ENCODE measurements at regions not wholly inside any gene's neighbourhood (a gene's known extent, or its start where the extent isn't known, plus 50 kb on each side); places are given as distances from the start of the nearest gene placed in this dataset.

GRCh38 chr10:44054046-44054445 is 330.9 kb downstream of the CXCL12 start:
- no peak for DNase-seq (ENCODE audit: low spot score)

- DNase-seq (ENCODE audit: low spot score) = no peak
Observed at GRCh38 chr10:44053391-44053790, 331.5 kb downstream of the CXCL12 start.

GRCh38 chr10:44051584-44052385 is 333.1 kb downstream of the CXCL12 start:
- DNase-seq (ENCODE audit: low spot score) = peak; percentile 73

- no peak for DNase-seq (ENCODE audit: low spot score)
Observed at GRCh38 chr10:44051091-44051490, 333.8 kb downstream of the CXCL12 start.

- DNase-seq (ENCODE audit: low spot score) = no peak
Observed at GRCh38 chr10:44049301-44050015, 335.4 kb downstream of the CXCL12 start.

- no peak for DNase-seq (ENCODE audit: low spot score)
Observed at GRCh38 chr10:44047361-44047760, 337.5 kb downstream of the CXCL12 start.

GRCh38 chr10:44046605-44047004 is 338.3 kb downstream of the CXCL12 start:
- DNase-seq (ENCODE audit: low spot score) = no peak

GRCh38 chr10:44045020-44045419 is 339.9 kb downstream of the CXCL12 start:
- no peak for DNase-seq (ENCODE audit: low spot score)

- DNase-seq (ENCODE audit: low spot score) = no peak
Observed at GRCh38 chr10:44044549-44044948, 340.3 kb downstream of the CXCL12 start.

- no peak for DNase-seq (ENCODE audit: low spot score)
Observed at GRCh38 chr10:44043646-44044375, 341.1 kb downstream of the CXCL12 start.

GRCh38 chr10:44042926-44043602 is 341.8 kb downstream of the CXCL12 start:
- DNase-seq (ENCODE audit: low spot score) = no peak

GRCh38 chr10:44042075-44042770 is 342.7 kb downstream of the CXCL12 start:
- DNase-seq (ENCODE audit: low spot score) = no peak

- no peak for DNase-seq (ENCODE audit: low spot score)
Observed at GRCh38 chr10:44039599-44039998, 345.3 kb downstream of the CXCL12 start.

- DNase-seq (ENCODE audit: low spot score) = no peak
Observed at GRCh38 chr10:44036425-44036824, 348.5 kb downstream of the CXCL12 start.

GRCh38 chr10:44035474-44036197 is 349.3 kb downstream of the CXCL12 start:
- DNase-seq (ENCODE audit: low spot score) = no peak

GRCh38 chr10:44034946-44035345 is 350.0 kb downstream of the CXCL12 start:
- DNase-seq (ENCODE audit: low spot score) = no peak

GRCh38 chr10:44033008-44033407 is 351.9 kb downstream of the CXCL12 start:
- no peak for DNase-seq (ENCODE audit: low spot score)

GRCh38 chr10:44032216-44032615 is 352.7 kb downstream of the CXCL12 start:
- no peak for DNase-seq (ENCODE audit: low spot score)

- no peak for DNase-seq (ENCODE audit: low spot score)
Observed at GRCh38 chr10:44030738-44031137, 354.2 kb downstream of the CXCL12 start.

- DNase-seq (ENCODE audit: low spot score) = no peak
Observed at GRCh38 chr10:44030132-44030531, 354.8 kb downstream of the CXCL12 start.
